BE2C (cell line): ENCODE measurements at regions not wholly inside any gene's neighbourhood (a gene's known extent, or its start where the extent isn't known, plus 50 kb on each side); places are given as distances from the start of the nearest gene placed in this dataset.

Experiments
- DNase-seq: peaks from one replicate; pipeline ENCODE4 v3.0.0-alpha.2; 2020
- H3K27me3 ChIP-seq: fragments of 250-450 bp; sonication (Bioruptor Pico); 2 replicates; pipeline ENCODE4 v1.5.1; 2020; ENCODE audit warnings: mild to moderate bottlenecking
- H3K36me3 ChIP-seq: fragments of 250-450 bp; sonication (Bioruptor Pico); 2 replicates; pipeline ENCODE4 v1.5.1; 2020; ENCODE audit warnings: mild to moderate bottlenecking
- H3K4me1 ChIP-seq: fragments of 250-450 bp; sonication (Bioruptor Pico); 2 replicates; pipeline ENCODE4 v1.5.1; 2020
- H3K4me3 ChIP-seq: 2 replicates; pipeline ENCODE4 v1.5.1; 2011; ENCODE audit warnings: low read depth, low read length
- H3K9me3 ChIP-seq: fragments of 250-450 bp; sonication (Bioruptor Pico); 2 replicates; pipeline ENCODE4 v1.5.1; 2020
- TF ChIP-seq, protein P1 (sequence below): IDR thresholded peaks from 2 replicates; pipeline ENCODE4 v1.5.1; 2012; ENCODE audit warnings: mild to moderate bottlenecking, low read depth, low read length

DNA sequence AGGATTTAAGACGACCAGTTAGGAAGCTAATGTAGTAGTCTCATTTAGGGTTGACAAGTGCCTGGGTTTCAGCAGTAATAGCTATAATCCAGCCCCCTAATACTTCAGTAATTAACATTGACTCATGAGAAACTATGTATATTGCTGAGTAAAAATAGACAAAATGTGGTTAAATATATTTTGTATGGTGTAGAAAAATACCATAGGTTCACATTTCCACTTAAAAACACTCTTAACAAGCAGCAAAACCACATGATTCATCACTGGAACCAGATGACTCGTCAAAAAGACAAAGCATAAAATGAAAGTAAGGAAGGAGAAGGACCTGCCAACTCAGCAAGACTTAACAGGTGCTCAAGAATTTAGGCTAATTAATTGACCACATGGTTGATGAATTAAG is 288.9 kb downstream of the EFHB start:
- Histone ChIP-seq H3K9me3 (no peaks in the 10 kb centered on the region), H3K27me3 (no peaks in the 10 kb centered on the region), H3K36me3 (no peaks in the 10 kb centered on the region), H3K4me1 (no peaks in the 10 kb centered on the region), H3K4me3 (no peak overlapping the region)
- TF ChIP-seq, protein P1, sequence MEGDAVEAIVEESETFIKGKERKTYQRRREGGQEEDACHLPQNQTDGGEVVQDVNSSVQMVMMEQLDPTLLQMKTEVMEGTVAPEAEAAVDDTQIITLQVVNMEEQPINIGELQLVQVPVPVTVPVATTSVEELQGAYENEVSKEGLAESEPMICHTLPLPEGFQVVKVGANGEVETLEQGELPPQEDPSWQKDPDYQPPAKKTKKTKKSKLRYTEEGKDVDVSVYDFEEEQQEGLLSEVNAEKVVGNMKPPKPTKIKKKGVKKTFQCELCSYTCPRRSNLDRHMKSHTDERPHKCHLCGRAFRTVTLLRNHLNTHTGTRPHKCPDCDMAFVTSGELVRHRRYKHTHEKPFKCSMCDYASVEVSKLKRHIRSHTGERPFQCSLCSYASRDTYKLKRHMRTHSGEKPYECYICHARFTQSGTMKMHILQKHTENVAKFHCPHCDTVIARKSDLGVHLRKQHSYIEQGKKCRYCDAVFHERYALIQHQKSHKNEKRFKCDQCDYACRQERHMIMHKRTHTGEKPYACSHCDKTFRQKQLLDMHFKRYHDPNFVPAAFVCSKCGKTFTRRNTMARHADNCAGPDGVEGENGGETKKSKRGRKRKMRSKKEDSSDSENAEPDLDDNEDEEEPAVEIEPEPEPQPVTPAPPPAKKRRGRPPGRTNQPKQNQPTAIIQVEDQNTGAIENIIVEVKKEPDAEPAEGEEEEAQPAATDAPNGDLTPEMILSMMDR, result no peak
- DNase-seq, result no peak

DNA sequence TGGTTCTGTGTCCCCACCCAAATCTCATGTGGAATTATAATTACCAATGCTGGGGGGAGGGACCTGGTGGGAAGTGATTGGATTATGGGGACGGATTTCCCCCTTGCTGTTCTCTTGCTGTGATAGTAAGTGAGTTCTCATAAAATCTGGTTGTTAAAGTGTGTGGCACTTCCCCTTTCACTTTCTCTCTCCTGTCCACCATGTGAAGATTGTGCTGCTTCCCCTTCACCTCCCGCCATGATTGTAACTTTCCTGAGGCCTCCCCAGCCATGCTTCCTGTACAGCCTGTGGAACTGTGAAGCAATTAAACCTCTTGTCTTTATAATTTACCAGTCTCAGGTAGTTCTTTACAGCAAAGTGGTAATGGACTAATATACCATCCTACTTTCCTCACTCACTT is 289.6 kb downstream of the EFHB start:
- DNase-seq, result no peak

GRCh38 chr3:19641408-19641807 is 292.6 kb downstream of the EFHB start:
- Histone ChIP-seq H3K27me3 (no peaks in the 10 kb centered on the region), H3K4me1 (no peaks in the 10 kb centered on the region), H3K4me3 (no peak overlapping the region), H3K36me3 (no peaks in the 10 kb centered on the region), H3K9me3 (no peaks in the 10 kb centered on the region)
- TF ChIP-seq, protein P1, result no peak
- no peak for DNase-seq

More for the DNA sequence above, 289.6 kb downstream of the EFHB start:
- TF ChIP-seq, protein P1, result no peak
- Histone ChIP-seq H3K9me3 (no peaks in the 10 kb centered on the region), H3K4me3 (no peak overlapping the region), H3K4me1 (no peaks in the 10 kb centered on the region), H3K36me3 (no peaks in the 10 kb centered on the region), H3K27me3 (no peaks in the 10 kb centered on the region)

DNA sequence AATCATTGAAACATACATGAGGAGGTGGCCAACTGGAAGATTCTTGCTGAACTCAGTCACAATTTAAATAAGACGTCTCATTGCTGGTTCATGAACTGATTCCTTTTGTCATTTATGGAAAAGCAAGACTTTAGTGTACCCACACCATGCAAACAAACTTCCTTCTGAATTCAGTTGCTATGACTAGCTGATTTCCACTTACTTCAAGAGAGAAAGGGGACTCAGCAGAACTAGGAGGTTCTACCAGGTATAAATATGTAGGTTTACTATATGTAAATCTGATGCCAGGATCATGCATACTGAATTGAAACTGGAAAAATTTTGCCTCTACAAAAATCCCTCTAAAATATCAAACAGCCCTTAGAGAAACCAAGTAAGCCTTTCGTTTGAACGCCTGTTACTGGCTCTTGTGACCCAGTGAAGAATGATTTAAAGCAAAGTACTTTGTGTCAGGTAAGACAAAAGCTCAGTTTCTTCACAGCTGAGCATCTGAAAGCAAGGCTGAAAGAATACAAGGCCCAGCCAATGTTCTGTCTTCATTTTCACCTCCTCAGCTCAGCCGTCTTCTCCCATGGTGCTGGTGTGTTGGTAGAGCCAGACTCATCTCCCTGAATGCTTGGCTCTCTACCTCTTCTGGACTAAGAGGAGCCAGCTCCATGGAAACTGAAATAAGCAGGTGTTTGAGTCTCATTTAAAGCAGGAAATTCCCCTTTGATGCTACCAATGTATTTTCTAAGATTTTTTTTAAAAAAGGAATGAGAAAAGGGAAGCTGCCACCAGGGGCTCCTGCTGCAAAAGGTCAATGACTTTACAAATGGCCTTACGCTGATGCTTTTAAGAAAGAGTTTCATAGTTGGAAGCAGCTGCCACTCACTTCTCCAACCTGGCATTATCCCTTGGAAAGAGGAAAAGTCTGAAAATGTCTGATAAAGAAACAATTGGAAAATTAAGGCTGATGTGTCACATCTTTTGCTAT is 301.6 kb downstream of the EFHB start:
- no peaks in the 10 kb centered on the region for H3K27me3 ChIP-seq
- H3K9me3 ChIP-seq, result no peaks in the 10 kb centered on the region
- H3K4me1 ChIP-seq, result no peaks in the 10 kb centered on the region
- DNase-seq, result no peak
- H3K36me3 ChIP-seq, result no peaks in the 10 kb centered on the region
- TF ChIP-seq, protein P1, result no peak
- H3K4me3 ChIP-seq, result no peak overlapping the region

- H3K36me3 ChIP-seq, result no peaks in the 10 kb centered on the region
- no peak for DNase-seq
Observed at GRCh38 chr3:19598870-19599269, 335.1 kb downstream of the EFHB start.

DNA sequence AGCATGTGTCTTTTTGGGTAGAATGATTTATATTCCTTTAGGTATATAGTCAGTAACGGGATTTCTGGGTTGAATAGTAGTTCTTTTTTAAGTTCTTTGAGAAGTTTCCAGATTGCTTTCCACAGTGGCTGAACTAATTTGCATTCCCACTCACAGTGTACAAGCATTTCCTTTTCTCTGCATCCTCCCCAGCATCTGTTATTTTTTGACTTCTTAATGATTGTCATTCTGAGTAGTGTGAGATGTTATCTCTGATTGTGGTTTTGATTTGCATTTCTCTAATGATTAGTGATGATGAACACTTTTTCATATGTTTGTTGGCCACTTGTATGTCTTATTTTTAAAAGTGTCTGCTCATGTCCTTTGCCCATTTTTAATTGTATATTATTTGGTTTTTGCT is 337.6 kb downstream of the EFHB start:
- no peaks in the 10 kb centered on the region for H3K9me3 ChIP-seq
- TF ChIP-seq, protein P1, result no peak
- H3K4me1 ChIP-seq, result no peaks in the 10 kb centered on the region
- H3K4me3 ChIP-seq, result no peak overlapping the region
- no peaks in the 10 kb centered on the region for H3K36me3 ChIP-seq
- no peak for DNase-seq
- H3K27me3 ChIP-seq, result no peaks in the 10 kb centered on the region

More at GRCh38 chr3:19598870-19599269, 335.1 kb downstream of the EFHB start:
- TF ChIP-seq, protein P1, result no peak
- no peaks in the 10 kb centered on the region for H3K9me3 ChIP-seq
- no peaks in the 10 kb centered on the region for H3K27me3 ChIP-seq
- H3K4me3 ChIP-seq, result no peak overlapping the region
- no peaks in the 10 kb centered on the region for H3K4me1 ChIP-seq
